ENCODE measurements at regions not wholly inside any gene's neighbourhood (a gene's known extent, or its start where the extent isn't known, plus 50 kb on each side); places are given as distances from the start of the nearest gene placed in this dataset.

GRCh38 chr2:201974171-201975100 is 59.2 kb upstream of the FZD7 start:
- TF ChIP-seq CTCF (IDR thresholded peaks at IDR 0.05; ENCODE audit: poor library complexity) (no peak), EZH2phosphoT487 (IDR thresholded peaks at IDR 0.05; ENCODE audit: low read depth, severe bottlenecking, unreplicated experiment) (no peak)

Data from hepatocyte (in vitro differentiated cells).